ENCODE measurements at regions not wholly inside any gene's neighbourhood (a gene's known extent, or its start where the extent isn't known, plus 50 kb on each side); places are given as distances from the start of the nearest gene placed in this dataset.

DNA sequence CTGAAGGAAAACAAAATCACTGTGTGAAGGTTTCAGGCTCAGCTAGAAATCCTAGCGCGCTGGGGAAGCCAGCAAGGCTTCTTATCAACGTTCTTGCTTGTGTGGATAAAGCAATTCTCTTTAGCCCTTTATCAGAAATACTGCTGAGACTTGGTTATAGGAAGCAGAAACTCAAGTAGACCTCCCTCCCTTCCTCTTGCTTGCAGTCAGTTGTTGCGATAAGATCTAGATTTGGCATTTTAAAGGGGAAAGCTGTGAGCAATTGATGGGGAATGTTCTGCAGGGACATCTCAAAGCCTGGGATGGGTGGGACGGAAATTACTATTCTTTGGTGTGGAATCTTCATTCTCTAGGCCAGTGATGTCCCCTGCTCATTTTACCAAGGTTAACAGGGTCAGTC lies 76.4 kb upstream of the ANO4 start:
- H3K36me3 ChIP-seq = no peaks in the 10 kb centered on the region
- no peak for TF ChIP-seq POLR2A (IDR thresholded peaks at IDR 0.05)
- TF ChIP-seq, protein P1, sequence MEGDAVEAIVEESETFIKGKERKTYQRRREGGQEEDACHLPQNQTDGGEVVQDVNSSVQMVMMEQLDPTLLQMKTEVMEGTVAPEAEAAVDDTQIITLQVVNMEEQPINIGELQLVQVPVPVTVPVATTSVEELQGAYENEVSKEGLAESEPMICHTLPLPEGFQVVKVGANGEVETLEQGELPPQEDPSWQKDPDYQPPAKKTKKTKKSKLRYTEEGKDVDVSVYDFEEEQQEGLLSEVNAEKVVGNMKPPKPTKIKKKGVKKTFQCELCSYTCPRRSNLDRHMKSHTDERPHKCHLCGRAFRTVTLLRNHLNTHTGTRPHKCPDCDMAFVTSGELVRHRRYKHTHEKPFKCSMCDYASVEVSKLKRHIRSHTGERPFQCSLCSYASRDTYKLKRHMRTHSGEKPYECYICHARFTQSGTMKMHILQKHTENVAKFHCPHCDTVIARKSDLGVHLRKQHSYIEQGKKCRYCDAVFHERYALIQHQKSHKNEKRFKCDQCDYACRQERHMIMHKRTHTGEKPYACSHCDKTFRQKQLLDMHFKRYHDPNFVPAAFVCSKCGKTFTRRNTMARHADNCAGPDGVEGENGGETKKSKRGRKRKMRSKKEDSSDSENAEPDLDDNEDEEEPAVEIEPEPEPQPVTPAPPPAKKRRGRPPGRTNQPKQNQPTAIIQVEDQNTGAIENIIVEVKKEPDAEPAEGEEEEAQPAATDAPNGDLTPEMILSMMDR (IDR thresholded peaks at IDR 0.05) = no peak
- no peak for DNase-seq
- peaks cover 0 to 71% (median 5%) of the 10 kb centered on the region in 4 donors for H3K27me3 ChIP-seq
- H3K4me1 ChIP-seq = peaks cover 0 to 14% (median 5%) of the 10 kb centered on the region in 3 donors
- 26 to 29% methylated on average over 5 of the region's 5 CpGs for WGBS, 2 donors
- H3K9me3 ChIP-seq = no peaks in the 10 kb centered on the region
- H3K4me3 ChIP-seq = no peak overlapping the region
- H3K27ac ChIP-seq = no peak overlapping the region
- intact Hi-C loops (cut with DNase I) = no loop called here

DNA sequence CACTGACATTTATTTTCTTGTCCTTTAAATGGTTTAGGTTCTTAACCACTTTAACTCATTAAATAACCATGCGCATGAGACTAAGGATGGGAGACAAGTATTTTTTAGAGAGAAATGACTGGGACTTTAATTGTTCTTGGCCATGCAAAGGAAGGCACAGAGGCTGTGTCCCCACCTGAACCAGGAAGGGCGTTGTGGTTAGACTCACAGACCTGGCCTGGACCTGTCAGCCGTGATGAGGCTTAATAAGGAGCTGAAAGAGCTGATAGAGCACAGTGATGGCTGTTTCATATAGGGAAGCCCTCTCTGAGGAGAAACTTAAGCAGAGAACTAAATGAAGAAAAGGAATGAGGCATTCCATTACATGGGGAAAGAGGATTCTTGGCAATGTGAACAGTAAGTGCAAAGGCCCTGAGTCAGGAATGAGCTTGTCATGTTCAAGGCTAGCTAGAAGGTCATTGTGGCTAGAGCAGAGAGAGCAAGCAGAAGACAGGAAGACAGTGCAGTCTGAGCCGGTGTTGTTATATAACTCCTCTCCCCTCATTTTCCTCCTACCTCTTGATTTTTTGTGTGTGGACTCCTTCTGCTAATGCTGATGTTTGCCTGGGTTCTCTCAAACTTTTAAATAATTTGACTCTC lies 74.4 kb upstream of the ANO4 start:
- TF ChIP-seq POLR2A (IDR thresholded peaks at IDR 0.05) = no peak
- TF ChIP-seq, protein P1 (IDR thresholded peaks at IDR 0.05) = no peak
- WGBS, 2 donors = 38 to 74% methylated on average over 4 of the region's 4 CpGs
- H3K36me3 ChIP-seq = no peaks in the 10 kb centered on the region
- intact Hi-C loops (cut with DNase I) = no loop called here
- H3K4me3 ChIP-seq = no peak overlapping the region
- no peak for DNase-seq
- peaks cover 0 to 65% (median 5%) of the 10 kb centered on the region in 4 donors for H3K27me3 ChIP-seq
- H3K4me1 ChIP-seq = peaks cover 0 to 14% (median 5%) of the 10 kb centered on the region in 3 donors
- H3K27ac ChIP-seq = no peak overlapping the region
- H3K9me3 ChIP-seq = no peaks in the 10 kb centered on the region

DNA sequence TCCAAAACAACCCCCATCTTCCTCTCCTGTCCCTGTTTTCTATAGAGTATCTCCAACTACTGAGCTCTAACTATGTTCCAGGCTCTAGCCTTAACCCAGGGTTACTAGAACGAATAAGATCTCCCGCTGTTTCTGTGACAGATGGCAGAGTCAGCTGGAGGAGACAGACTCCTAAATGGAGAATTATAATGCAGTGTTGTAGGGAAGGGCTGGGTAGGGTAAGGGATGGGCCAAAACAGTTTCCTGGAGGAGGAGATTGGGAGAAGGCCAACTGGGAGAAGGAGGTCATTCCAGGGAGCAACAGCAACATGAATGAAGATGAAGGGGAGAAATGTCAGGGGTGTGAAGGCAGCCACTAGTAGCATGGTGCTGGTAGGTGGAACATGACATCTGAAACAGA lies 73.4 kb upstream of the ANO4 start:
- 83% methylated on average over 2 of the region's 2 CpGs; no CpG with 5 or more reads in 1 of the 2 donors for WGBS, 2 donors
- no peak overlapping the region for H3K27ac ChIP-seq
- no peak for DNase-seq
- no peak overlapping the region for H3K4me3 ChIP-seq
- TF ChIP-seq POLR2A (IDR thresholded peaks at IDR 0.05) = no peak
- TF ChIP-seq, protein P1 (IDR thresholded peaks at IDR 0.05) = no peak
- H3K36me3 ChIP-seq = no peaks in the 10 kb centered on the region
- peaks cover 0 to 14% (median 5%) of the 10 kb centered on the region in 3 donors for H3K4me1 ChIP-seq
- no peaks in the 10 kb centered on the region for H3K9me3 ChIP-seq
- intact Hi-C loops (cut with DNase I) = no loop called here
- peaks cover 0 to 55% (median 5%) of the 10 kb centered on the region in 4 donors for H3K27me3 ChIP-seq

DNA sequence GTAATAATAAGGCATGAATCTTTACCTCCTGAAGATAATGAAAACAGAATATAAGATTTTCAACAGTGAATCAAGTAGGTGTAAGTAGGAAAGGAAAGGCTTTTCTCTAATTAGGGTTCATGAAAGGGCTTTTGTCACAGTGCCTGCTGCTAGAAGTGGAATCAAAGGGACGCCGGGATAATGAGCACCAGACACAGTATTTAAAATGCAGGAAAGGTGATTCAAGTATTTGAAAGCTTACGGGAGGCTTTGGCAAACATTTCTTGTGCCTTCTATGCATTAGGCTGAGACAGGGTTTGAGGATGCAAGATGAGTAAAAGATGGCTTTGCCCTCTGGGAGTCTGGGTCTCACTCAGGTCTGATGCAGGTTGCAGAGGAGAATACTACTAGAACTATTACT lies 70.5 kb upstream of the ANO4 start:
- intact Hi-C loops (cut with DNase I) = no loop called here
- DNase-seq = no peak
- peaks cover 0 to 26% (median under 1%) of the 10 kb centered on the region in 4 donors for H3K27me3 ChIP-seq
- no peak for TF ChIP-seq POLR2A (IDR thresholded peaks at IDR 0.05)
- TF ChIP-seq, protein P1 (IDR thresholded peaks at IDR 0.05) = no peak
- no peak overlapping the region for H3K4me3 ChIP-seq
- H3K36me3 ChIP-seq = no peaks in the 10 kb centered on the region
- 57 to 65% methylated on average over 3 of the region's 3 CpGs for WGBS, 2 donors
- no peaks in the 10 kb centered on the region for H3K4me1 ChIP-seq
- H3K27ac ChIP-seq = no peak overlapping the region
- H3K9me3 ChIP-seq = no peaks in the 10 kb centered on the region

DNA sequence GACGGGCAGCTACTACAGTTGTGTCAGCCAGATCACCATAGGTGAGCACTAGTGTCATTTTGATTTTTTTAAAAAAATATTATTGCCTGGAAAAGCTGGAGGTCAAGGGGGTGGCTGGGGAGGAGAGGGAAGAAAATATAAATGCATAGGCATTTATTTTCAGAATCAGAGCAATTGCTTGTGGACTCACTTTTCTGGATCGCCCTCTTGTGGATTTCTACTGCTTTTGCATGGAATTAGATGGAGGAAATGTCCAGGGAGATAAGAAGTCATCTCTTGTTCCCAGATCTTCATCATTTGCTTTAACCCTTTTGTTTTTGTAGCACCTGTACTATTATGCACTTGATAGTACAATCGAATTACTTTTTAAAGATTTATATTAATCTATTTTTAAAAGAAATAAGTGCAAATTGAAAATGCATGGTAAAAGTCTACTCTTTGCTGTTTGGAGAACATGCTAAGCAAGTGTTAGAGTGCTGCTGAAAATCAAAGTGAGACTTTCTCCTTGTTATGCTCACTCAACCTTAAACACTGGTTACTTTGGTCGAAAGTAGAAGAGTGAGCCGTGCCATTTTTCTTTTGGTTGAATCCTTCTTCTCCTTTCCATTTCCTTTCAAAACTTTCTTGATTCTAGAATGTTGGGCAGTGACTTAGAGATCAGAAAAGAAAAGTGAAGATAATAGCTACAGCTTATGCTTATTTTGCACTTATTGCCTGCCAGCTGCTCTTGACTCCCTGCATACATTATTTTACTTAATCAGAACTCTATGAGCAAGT lies 60.6 kb upstream of the ANO4 start:
- TF ChIP-seq POLR2A (IDR thresholded peaks at IDR 0.05) = no peak
- TF ChIP-seq, protein P1 (IDR thresholded peaks at IDR 0.05) = peak in 4 of 6 experiments; percentile 29 to 49 (median 42)
- Histone ChIP-seq H3K9me3 (no peaks in the 10 kb centered on the region), H3K4me1 (no peaks in the 10 kb centered on the region), H3K4me3 (no peak overlapping the region), H3K27ac (no peak overlapping the region), H3K36me3 (no peaks in the 10 kb centered on the region), H3K27me3 (peaks cover 0 to 22% (median 0%) of the 10 kb centered on the region in 4 donors)
- DNase-seq = no peak
- WGBS, 2 donors = 46 to 50% methylated on average over 5 of the region's 5 CpGs
- intact Hi-C loops (cut with DNase I) = no loop called here
